Adrenal gland (tissue), 5 donors: ENCODE measurements at regions not wholly inside any gene's neighbourhood (a gene's known extent, or its start where the extent isn't known, plus 50 kb on each side); places are given as distances from the start of the nearest gene placed in this dataset.

Source experiments
- CTCF ChIP-seq, 6 experiments: fragments of 450-650 bp in 4 of 6; fragments of 200-600 bp in 2 of 6; sonication (generic) in 1 of 6; IDR thresholded peaks; 1 replicate in 5 of 6; 2 replicates in 1 of 6; pipeline versions ENCODE4 v1.5.1 to v1.8.0; 2016 to 2021; ENCODE audit warnings: antibody characterized with exemption in 6 of 6, mild to moderate bottlenecking in 2 of 6, moderate library complexity in 1 of 6
- POLR2A ChIP-seq, 2 donors: fragments of 450-650 bp; IDR thresholded peaks; one replicate each; pipeline ENCODE4 v1.6.1; 2017; ENCODE audit warnings: antibody characterized with exemption in 2 of 2, mild to moderate bottlenecking in 2 of 2, moderate library complexity in 1 of 2
- donor health status: DM: no; HTN: no; CAD: no.

- TF ChIP-seq POLR2A (IDR thresholded peaks at IDR 0.05) (no peak), CTCF (IDR thresholded peaks at IDR 0.05) (no peak)
These were observed 189.7 kb upstream of the SLC27A6 start for GRCh38 chr5:128775558-128775957.
